ENCODE measurements at regions not wholly inside any gene's neighbourhood (a gene's known extent, or its start where the extent isn't known, plus 50 kb on each side); places are given as distances from the start of the nearest gene placed in this dataset.
"Not testable (repeated sequence)": the region's sequence is repeated elsewhere in the genome, so short reads cannot be mapped to it uniquely, and the experiment has no call there.

GRCh38 chr5:102617191-102618187 is 118.7 kb upstream of the SLCO6A1 start:
- no peak for DNase-seq

- DNase-seq, result no peak
Measured at GRCh38 chr5:102622262-102622661, 123.5 kb upstream of the SLCO6A1 start.

- no peak for DNase-seq
Measured at GRCh38 chr5:102623329-102624065, 124.7 kb upstream of the SLCO6A1 start.

GRCh38 chr5:102624405-102624804 is 125.6 kb upstream of the SLCO6A1 start:
- no peak for DNase-seq

GRCh38 chr5:102625468-102625867 is 126.7 kb upstream of the SLCO6A1 start:
- no peak for DNase-seq

- no peak for DNase-seq
Measured at GRCh38 chr5:102625928-102626327, 127.1 kb upstream of the SLCO6A1 start.

- no peak for DNase-seq
Measured at GRCh38 chr5:102627315-102627714, 127.8 kb upstream of the PAM start.

- peak; percentile 59 for DNase-seq
Measured at GRCh38 chr5:102628441-102629175, 126.5 kb upstream of the PAM start.

- no peak for DNase-seq
Measured at GRCh38 chr5:102629827-102630605, 125.1 kb upstream of the PAM start.

- DNase-seq, result not testable (repeated sequence)
Measured at GRCh38 chr5:102635399-102635798, 119.7 kb upstream of the PAM start.

- peak; percentile 8 for DNase-seq
Measured at GRCh38 chr5:102638316-102638715, 116.8 kb upstream of the PAM start.

- DNase-seq, result no peak
Measured at GRCh38 chr5:102638912-102639652, 116.0 kb upstream of the PAM start.

GRCh38 chr5:102649731-102650130 is 105.4 kb upstream of the PAM start:
- DNase-seq, result no peak

GRCh38 chr5:102651466-102651865 is 103.6 kb upstream of the PAM start:
- DNase-seq, result no peak

- DNase-seq, result no peak
Measured at GRCh38 chr5:102654559-102655349, 100.4 kb upstream of the PAM start.

GRCh38 chr5:102659151-102659550 is 96.0 kb upstream of the PAM start:
- no peak for DNase-seq

- DNase-seq, result no peak
Measured at GRCh38 chr5:102660111-102660510, 95.0 kb upstream of the PAM start.

GRCh38 chr5:102663749-102664530 is 91.2 kb upstream of the PAM start:
- DNase-seq, result no peak

GRCh38 chr5:102664616-102665335 is 90.3 kb upstream of the PAM start:
- no peak for DNase-seq
